T-helper 17 cell (primary cell): ENCODE measurements at regions not wholly inside any gene's neighbourhood (a gene's known extent, or its start where the extent isn't known, plus 50 kb on each side); places are given as distances from the start of the nearest gene placed in this dataset.

Source experiments
- ATAC-seq: fragments of 150-1000 bp; cut with Tn5 transposase; 2 replicates; pipeline ENCODE4 v1.10.0; 2021; ENCODE audit warnings: mild to moderate bottlenecking, moderate library complexity
- DNase-seq, 3 donors: peaks; one replicate each; pipeline versions ENCODE4 v3.0.0 to v3.0.0-alpha.2; 2020 to 2021
- H3K9me3 ChIP-seq: one replicate; pipeline ENCODE4 v1.7.0; 2013; ENCODE audit warnings: low read length, mild to moderate bottlenecking; ENCODE audit not compliant: control insufficient read depth, poor library complexity, severe bottlenecking
- H3K27ac Mint-ChIP-seq: one replicate; pipeline ENCODE4 v1.8.0; 2022; ENCODE audit warnings: mild to moderate bottlenecking, moderate library complexity, mixed read lengths
- H3K27me3 Mint-ChIP-seq: one replicate; pipeline ENCODE4 v1.8.0; 2022; ENCODE audit warnings: mixed read lengths
- H3K36me3 Mint-ChIP-seq: one replicate; pipeline ENCODE4 v1.8.0; 2022; ENCODE audit warnings: low read depth, mixed read lengths
- H3K4me1 Mint-ChIP-seq: one replicate; pipeline ENCODE4 v1.8.0; 2022; ENCODE audit warnings: mild to moderate bottlenecking, mixed read lengths
- H3K4me3 Mint-ChIP-seq: one replicate; pipeline ENCODE4 v1.8.0; 2022; ENCODE audit warnings: mild to moderate bottlenecking, moderate library complexity, mixed read lengths

DNA sequence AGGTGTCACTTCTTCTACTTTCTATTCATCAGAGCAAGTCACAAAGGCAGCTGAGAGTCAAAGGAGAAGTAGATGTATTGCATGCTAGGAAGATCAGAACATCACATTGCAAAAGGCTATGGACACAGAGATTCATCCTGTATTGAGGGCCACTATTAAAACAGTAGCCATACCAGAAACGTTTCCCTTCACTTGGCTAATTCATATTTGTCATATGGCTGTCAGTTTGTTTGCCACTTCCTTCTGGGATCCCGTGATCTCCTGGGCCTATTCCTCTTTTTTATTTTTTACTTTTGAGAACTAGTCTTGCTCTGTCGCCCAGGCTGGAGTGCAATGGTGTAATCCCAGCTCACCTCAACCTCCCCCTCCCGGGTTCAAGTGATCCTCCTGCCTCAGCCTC lies 184.0 kb upstream of the SATB1 start:
- DNase-seq (no peak), ATAC-seq (no peak)
- H3K4me1 Mint-ChIP-seq, result no peaks in the 10 kb centered on the region
- H3K27ac Mint-ChIP-seq, result no peak overlapping the region
- no peaks in the 10 kb centered on the region for H3K9me3 ChIP-seq
- H3K27me3 Mint-ChIP-seq, result no peaks in the 10 kb centered on the region
- H3K36me3 Mint-ChIP-seq, result no peaks in the 10 kb centered on the region
- no peak overlapping the region for H3K4me3 Mint-ChIP-seq

DNA sequence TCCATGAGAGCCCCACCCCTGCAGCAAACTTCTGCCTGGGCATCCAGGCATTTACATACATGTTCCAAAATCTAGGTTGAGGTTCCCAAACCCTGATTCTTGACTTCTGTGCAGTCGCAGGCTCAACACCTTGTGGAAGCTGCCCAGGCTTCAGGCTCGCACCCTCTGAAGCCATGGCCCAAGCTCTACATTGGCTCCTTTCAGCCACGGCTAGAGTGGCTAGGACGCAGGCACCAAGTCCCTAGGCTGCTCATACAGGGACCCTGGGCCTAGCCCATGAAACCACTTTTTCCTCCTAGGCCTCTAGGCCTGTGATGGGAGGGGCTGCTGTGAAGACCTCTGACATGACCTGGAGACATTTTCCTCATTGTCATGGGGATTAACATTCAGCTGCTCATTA lies 172.8 kb upstream of the SATB1 start:
- ATAC-seq (no peak), DNase-seq (no peak)
- no peaks in the 10 kb centered on the region for H3K4me1 Mint-ChIP-seq
- H3K9me3 ChIP-seq, result peaks cover 4% of the 10 kb centered on the region
- no peaks in the 10 kb centered on the region for H3K27me3 Mint-ChIP-seq
- H3K27ac Mint-ChIP-seq, result no peak overlapping the region
- H3K36me3 Mint-ChIP-seq, result peaks cover 4% of the 10 kb centered on the region
- H3K4me3 Mint-ChIP-seq, result no peak overlapping the region

DNA sequence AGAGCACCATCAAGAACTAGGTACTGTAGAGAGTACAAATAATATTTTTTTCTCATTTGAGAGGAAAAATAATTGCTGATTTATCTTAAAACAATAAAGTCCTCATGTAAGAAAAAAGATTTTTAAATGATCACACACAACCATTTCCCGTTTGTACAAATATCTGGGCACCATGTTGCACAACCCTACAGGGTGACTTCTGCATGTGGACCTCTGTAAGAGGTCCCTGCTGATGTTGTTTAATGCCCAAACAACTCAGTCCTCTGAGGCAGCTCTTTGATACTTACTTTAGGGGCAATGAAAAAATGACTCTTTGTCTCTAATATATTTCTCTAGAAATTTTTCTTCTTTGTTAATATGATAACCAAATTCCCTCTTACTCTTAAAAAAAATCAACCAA lies 168.1 kb upstream of the SATB1 start:
- no peak for ATAC-seq

DNA sequence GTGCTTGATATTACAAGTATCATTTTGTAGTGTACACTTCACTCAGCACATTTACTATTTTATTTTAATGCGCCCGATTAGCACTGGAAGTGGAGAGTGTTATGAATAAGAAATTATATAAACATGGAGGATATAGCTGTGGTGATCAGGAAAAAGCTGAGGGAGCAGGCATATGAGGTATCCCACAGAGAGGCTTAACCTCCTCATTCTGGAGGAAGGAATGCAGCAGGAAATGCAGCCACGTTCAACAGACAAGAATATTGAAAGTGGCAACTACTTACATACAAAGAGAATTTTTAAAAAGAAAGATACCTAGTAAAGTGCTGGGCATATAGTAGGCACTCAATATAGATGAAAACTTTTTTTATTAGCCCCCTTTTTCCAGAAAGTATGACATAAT lies 166.0 kb upstream of the SATB1 start:
- DNase-seq (no peak), ATAC-seq (no peak)
- no peaks in the 10 kb centered on the region for H3K27me3 Mint-ChIP-seq
- H3K9me3 ChIP-seq, result no peaks in the 10 kb centered on the region
- H3K4me1 Mint-ChIP-seq, result peaks cover 2% of the 10 kb centered on the region
- H3K27ac Mint-ChIP-seq, result no peak overlapping the region
- no peak overlapping the region for H3K4me3 Mint-ChIP-seq
- peaks cover 2% of the 10 kb centered on the region for H3K36me3 Mint-ChIP-seq

More for the DNA sequence above, 168.1 kb upstream of the SATB1 start:
- Mint-ChIP-seq H3K4me1 (no peaks in the 10 kb centered on the region), H3K4me3 (no peak overlapping the region), H3K36me3 (peaks cover 2% of the 10 kb centered on the region), H3K27ac (no peak overlapping the region), H3K27me3 (no peaks in the 10 kb centered on the region)
- H3K9me3 ChIP-seq, result no peaks in the 10 kb centered on the region
- no peak for DNase-seq

DNA sequence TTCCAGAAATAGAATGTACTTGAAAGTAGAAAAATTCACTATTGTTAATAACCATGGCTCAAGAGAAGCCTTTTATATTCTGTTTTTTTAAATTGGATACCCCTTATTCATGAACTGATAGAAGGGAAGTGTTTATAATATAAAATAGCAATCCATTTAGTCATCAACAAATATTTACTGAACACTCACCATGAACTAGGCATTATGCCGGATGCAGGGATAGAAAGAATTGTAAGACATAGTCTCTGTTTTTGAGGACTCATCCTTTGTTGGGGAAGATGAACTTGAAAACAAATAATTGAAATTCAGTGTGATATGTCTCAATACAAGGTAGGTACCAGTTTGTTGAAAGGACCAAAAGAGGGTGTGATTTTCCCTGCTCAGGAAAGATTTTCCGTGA lies 160.9 kb upstream of the SATB1 start:
- H3K27me3 Mint-ChIP-seq, result no peaks in the 10 kb centered on the region
- DNase-seq, result no peak
- no peaks in the 10 kb centered on the region for H3K36me3 Mint-ChIP-seq
- no peak overlapping the region for H3K27ac Mint-ChIP-seq
- ATAC-seq, result no peak
- no peak overlapping the region for H3K4me3 Mint-ChIP-seq
- peaks cover 2% of the 10 kb centered on the region for H3K4me1 Mint-ChIP-seq
- H3K9me3 ChIP-seq, result no peaks in the 10 kb centered on the region

DNA sequence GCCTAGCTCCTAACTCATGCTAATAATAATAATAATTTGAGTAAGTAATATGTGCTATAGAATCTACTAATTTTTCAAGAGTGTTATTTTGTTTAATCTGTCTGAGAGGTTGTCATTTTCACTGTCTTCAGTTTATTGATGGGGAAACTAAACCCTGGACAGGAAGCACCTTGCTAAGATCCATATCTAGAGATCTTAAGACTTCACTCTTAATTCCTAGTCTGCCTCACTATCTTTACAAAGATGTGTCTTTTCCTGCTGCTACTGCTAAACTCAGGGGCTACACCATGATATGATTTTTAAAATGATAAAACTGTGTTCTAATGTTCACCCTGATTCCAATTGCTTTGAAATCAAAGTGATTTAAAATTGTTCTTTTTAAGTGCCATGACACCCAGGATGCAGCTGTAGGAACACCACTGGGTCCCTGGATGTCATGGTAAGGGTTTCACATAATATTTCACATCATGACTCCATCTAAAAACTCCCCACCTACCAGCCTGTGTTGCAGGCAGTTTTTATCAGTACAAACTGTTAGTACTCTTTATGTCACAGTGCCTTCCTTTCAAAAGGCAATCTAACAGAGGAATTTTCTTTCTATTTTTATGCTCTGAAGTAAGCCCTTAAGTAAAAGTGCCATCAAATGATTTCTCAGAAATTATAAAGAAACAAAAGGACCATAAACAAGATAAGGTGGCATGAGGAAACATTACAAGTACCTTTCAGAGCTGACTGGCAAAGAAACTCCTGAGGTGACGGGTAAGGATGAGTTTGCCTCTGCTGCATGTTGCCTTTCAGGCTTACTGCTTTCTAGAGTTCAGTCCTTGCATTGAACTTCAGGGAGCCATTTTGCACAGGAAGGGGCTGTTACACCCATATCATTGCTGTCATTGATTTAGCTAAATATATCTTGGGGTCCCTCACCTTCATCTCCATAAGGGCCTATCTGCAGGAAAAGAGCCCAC lies 160.1 kb upstream of the SATB1 start:
- H3K27ac Mint-ChIP-seq, result no peak overlapping the region
- no peak overlapping the region for H3K4me3 Mint-ChIP-seq
- H3K4me1 Mint-ChIP-seq, result peaks cover 2% of the 10 kb centered on the region

DNA sequence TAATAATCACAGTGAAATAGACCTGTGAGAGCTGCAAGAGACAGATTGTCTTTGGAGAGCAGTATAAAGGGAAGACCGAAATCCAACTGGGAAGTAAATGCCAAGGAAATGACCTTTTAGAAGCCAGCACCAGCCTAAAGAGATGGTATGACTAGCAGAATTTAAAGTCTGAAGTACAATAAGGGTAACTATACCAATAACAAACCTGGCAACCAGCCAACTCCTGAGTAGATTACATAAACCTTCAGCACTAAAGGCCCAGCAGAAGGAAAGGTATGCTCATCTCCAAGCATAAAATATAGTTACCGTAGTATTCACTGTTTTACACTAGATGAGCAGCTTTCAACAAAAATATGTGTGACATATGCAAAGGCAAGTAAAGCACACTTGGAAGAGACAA lies 155.1 kb upstream of the SATB1 start:
- Mint-ChIP-seq H3K27ac (peak overlapping the region; percentile 8), H3K4me1 (peaks cover 3% of the 10 kb centered on the region), H3K4me3 (no peak overlapping the region), H3K27me3 (no peaks in the 10 kb centered on the region), H3K36me3 (no peaks in the 10 kb centered on the region)
- DNase-seq, result no peak
- no peak for ATAC-seq
- no peaks in the 10 kb centered on the region for H3K9me3 ChIP-seq

More for the DNA sequence above, 160.1 kb upstream of the SATB1 start:
- DNase-seq (no peak), ATAC-seq (no peak)
- no peaks in the 10 kb centered on the region for H3K9me3 ChIP-seq
- Mint-ChIP-seq H3K36me3 (no peaks in the 10 kb centered on the region), H3K27me3 (no peaks in the 10 kb centered on the region)

DNA sequence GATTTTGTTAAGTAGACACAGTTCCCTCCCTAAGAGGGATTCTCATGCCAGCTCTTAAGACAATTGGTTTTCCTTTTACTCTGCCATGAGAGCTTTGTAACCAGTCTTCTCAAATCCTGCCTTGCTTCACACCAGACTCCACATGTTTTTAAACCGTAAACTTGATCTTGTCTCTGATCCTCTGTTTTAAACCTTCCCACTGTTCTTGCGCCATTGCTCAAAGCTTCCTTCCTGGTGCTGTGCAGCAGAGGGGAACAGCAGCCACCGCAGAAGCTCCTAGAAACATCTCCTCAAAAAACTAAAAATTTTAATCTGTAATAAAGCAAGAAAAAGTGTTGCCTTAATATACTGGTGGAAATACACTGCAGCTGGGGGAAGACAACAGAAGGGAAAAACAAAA lies 154.5 kb upstream of the SATB1 start:
- DNase-seq (no peak), ATAC-seq (no peak)
- H3K4me3 Mint-ChIP-seq, result no peak overlapping the region
- no peaks in the 10 kb centered on the region for H3K9me3 ChIP-seq
- H3K36me3 Mint-ChIP-seq, result no peaks in the 10 kb centered on the region
- peak overlapping the region; percentile 8 for H3K27ac Mint-ChIP-seq
- no peaks in the 10 kb centered on the region for H3K27me3 Mint-ChIP-seq
- H3K4me1 Mint-ChIP-seq, result peaks cover 3% of the 10 kb centered on the region

DNA sequence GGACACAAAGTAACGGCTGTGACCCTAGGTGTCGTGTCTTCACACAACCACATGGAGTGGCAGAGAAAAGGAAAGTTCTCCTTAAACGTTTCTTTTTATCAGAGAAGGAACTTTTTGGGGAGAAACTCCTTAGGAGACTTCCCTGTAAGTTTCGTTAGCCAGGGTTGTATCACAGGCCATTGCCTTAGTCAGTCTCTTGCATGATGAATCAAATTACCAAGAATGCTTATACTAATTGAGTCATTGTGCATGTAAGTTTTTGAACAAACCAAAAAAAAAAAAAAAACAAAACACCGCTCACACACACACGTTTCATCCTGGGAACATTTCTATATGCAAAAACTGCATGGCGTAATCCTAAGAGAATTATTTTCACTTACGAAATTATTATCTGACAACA lies 150.4 kb upstream of the SATB1 start:
- H3K9me3 ChIP-seq, result no peaks in the 10 kb centered on the region
- DNase-seq (no peak), ATAC-seq (no peak)
- Mint-ChIP-seq H3K4me3 (no peak overlapping the region), H3K27me3 (no peaks in the 10 kb centered on the region), H3K4me1 (peaks cover 6% of the 10 kb centered on the region), H3K36me3 (peaks cover 3% of the 10 kb centered on the region), H3K27ac (no peak overlapping the region)

DNA sequence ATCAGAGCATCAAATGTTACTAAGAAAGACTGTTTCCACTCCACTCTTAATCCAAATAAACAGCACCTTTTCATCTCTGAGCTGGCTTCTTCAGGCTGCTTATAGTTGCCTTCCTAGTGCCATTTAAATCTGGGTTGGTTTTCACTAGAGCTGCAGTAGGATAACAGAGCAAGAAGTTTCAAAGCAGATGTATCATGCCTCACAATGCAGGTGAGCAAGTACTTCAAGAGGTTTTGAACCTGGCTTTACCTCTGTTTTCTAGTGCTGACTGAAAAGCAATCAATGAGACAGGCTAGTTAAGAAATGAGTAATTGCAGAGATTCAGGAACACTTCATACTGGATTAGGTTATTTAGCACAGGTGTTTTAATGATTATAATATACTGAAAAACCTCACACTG lies 147.7 kb upstream of the SATB1 start:
- DNase-seq, result no peak
- ATAC-seq, result no peak
- Mint-ChIP-seq H3K27ac (no peak overlapping the region), H3K27me3 (no peaks in the 10 kb centered on the region), H3K4me1 (peaks cover 7% of the 10 kb centered on the region), H3K4me3 (no peak overlapping the region), H3K36me3 (peaks cover 5% of the 10 kb centered on the region)
- H3K9me3 ChIP-seq, result no peaks in the 10 kb centered on the region

DNA sequence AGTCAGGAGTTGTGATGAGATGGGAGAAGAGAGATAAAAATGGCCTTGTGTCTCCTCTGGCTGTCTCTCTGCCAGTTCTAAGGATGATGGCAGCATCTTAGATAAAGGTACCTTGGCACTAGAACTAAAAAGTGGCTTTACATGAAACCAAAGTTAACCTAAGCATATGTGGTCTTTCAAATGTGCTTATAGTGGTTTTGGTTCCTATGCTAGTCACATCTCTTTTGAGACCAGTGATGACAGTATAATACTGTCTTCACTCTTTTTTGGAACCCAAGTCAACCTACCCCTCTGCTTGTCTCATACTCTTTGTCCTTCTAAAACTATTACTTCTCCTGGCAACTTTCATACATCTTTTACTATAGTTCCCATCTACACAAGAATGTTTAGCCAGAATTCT lies 142.2 kb upstream of the SATB1 start:
- no peak overlapping the region for H3K4me3 Mint-ChIP-seq
- ATAC-seq, result no peak
- H3K27ac Mint-ChIP-seq, result no peak overlapping the region
- peaks cover 11% of the 10 kb centered on the region for H3K4me1 Mint-ChIP-seq
- no peaks in the 10 kb centered on the region for H3K27me3 Mint-ChIP-seq
- H3K36me3 Mint-ChIP-seq, result peaks cover 2% of the 10 kb centered on the region
- no peaks in the 10 kb centered on the region for H3K9me3 ChIP-seq
- DNase-seq, result no peak

DNA sequence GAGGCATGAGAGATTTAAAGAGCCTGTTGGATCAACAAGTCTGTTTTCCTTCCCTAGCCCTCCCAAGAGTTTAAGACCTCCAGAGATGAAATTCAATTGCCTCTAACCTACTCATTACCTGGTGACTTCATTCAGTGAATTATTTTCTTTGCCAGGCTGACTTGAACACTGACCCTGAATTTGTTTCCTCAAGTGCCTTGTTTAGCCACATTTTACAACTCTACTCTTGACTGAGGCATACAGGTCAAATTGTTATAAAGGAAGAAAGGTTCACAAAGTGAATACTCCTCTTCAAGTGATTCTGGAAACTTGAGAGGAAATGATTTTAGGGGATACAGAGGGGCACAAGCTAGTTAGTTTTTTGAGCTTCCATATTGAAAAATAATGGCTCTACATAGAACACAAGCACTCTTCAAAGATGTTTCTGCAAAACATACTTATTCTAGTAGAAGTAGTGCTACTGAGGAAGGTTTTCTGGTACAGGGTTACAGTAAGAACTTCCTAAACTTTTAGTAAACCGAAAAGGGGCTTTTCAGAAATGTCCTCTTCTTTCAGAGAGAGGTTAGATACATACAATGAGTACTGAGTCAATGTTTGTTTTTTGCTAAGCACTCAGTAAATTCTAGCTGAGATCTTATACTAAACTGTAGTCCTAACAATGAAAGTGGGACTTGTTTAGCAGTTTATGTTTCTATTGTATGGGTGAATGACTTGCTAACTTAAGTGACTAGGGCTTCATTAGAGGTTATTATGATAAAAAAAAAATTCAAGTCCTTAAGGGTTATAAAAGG lies 137.4 kb upstream of the SATB1 start:
- H3K4me1 Mint-ChIP-seq, result peaks cover 20% of the 10 kb centered on the region
- ATAC-seq, result no peak
- H3K27ac Mint-ChIP-seq, result no peak overlapping the region
- no peaks in the 10 kb centered on the region for H3K27me3 Mint-ChIP-seq
- H3K9me3 ChIP-seq, result no peaks in the 10 kb centered on the region
- no peak for DNase-seq
- H3K36me3 Mint-ChIP-seq, result no peaks in the 10 kb centered on the region
- no peak overlapping the region for H3K4me3 Mint-ChIP-seq

DNA sequence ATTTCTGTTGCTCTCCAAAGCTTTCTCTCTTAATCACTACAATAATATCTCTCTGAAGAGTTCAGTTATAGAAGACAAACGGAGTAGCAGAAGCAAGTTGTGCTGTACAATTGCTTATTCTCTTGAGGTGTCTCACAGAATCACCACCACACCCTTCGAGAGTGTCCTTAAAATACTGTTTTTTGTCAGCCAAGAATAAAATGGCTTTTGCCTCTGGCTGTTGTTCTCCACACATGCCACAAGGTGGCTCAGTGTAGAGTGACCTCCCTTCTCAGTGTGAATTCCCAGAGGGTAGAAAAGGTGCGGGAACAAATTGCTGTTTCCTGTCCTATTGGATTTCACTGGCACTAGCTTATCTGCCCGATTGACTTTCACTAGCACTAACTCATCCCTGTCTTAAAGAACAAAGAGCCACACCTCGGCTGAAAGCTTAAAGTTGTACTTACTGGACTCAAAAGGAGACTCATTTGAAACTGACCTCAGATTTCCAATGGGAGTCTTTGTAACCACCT lies 134.2 kb upstream of the SATB1 start:
- ATAC-seq (peak; percentile 67), DNase-seq (peak; percentile 9 to 19 (median 14))
- peak overlapping the region; percentile 61 for H3K27ac Mint-ChIP-seq
- peak overlapping the region; percentile 56 for H3K4me3 Mint-ChIP-seq
- H3K36me3 Mint-ChIP-seq, result no peaks in the 10 kb centered on the region
- H3K27me3 Mint-ChIP-seq, result no peaks in the 10 kb centered on the region
- no peaks in the 10 kb centered on the region for H3K9me3 ChIP-seq
- H3K4me1 Mint-ChIP-seq, result peaks cover 15% of the 10 kb centered on the region
